ENCODE measurements at regions not wholly inside any gene's neighbourhood (a gene's known extent, or its start where the extent isn't known, plus 50 kb on each side); places are given as distances from the start of the nearest gene placed in this dataset.

DNA sequence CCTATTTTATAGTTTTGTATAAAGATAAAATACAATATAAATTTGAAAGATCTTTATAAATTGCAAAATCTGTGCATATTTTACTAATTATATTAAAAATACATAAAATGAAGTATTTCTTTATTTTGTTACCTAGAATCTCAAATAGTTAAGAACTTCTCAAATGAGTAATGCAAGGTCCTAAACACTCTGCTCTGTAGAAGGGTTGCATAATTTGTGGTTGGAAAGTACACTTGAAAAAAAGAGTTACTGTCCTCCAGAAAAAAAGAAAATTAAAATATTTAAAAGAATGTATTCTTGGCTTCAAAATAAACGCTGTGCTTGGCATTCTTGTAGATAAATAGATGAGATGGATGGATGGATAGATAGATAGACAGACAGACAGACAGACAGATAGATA, 428.8 kb upstream of the CDH6 start:
- DNase-seq (ENCODE audit: extremely low read depth, low read depth, low spot score), result no peak

- no peak for DNase-seq (ENCODE audit: extremely low read depth, low read depth, low spot score)
These were observed 433.8 kb upstream of the CDH6 start for GRCh38 chr5:30759731-30760130.

DNA sequence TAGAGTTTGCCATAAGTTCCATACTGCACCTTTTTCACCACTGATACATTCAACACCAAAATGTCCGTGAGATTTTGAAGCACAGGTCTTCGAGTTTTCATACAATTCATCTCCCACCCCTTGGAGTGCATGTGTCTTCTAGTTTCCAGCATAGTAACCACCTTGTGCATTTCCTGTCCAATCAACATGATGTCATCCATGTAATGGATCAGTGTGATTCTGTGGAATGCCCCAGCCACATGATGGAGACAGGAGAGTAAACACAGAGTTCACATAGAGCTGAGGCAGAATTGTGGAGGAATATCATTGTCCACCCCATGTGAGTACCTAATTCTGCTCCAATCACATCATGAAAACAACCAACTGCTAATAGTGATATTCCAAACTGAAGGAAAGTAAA, 441.5 kb upstream of the CDH6 start:
- DNase-seq (ENCODE audit: extremely low read depth, low read depth, low spot score), result no peak

- no peak for DNase-seq (ENCODE audit: extremely low read depth, low read depth, low spot score)
These were observed 443.5 kb upstream of the CDH6 start for GRCh38 chr5:30749971-30750370.

DNA sequence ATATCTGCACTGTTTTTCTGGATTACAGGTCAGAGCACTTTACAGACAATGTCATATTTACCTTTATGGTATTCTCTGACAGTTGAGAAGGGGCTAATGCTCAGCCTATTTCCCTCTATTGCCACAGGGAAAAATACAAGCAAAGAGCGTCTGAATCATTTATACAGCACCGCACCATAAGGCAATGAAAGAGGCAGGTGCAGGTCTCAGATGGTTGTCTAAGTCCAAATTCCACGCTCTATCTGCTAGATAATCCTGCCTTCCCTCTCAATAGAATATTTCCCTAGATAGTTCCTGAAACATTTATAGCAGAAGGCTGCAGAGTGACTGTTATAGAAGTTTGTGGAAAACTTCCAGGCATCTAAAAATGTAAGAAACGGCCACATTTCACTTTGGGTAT, 446.1 kb upstream of the CDH6 start:
- DNase-seq (ENCODE audit: extremely low read depth, low read depth, low spot score), result no peak

DNA sequence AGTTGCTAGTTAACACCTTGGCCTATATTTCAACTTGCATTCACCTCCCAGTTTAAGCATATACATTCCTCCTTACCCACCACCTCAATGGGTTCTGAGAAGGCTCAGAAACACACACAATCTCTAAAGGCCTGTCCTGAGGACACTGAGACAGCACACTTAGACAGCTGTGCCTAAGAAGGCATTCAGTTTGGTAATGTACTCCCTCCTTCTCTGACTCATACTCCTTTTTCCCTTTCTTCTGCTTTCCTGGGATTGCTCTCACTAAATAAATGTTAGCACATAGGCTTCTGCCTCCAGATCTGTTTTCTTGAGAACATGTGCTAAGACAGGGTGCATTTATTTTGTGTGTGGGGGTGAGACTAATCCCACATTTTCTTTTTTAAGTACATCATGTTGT, 456.8 kb upstream of the CDH6 start:
- no peak for DNase-seq (ENCODE audit: extremely low read depth, low read depth, low spot score)

- no peak for DNase-seq (ENCODE audit: extremely low read depth, low read depth, low spot score)
These were observed 459.4 kb upstream of the CDH6 start for GRCh38 chr5:30734118-30734517.

GRCh38 chr5:30725073-30725472, 468.4 kb upstream of the CDH6 start:
- DNase-seq (ENCODE audit: extremely low read depth, low read depth, low spot score), result no peak

- DNase-seq (ENCODE audit: extremely low read depth, low read depth, low spot score), result no peak
These were observed 495.3 kb upstream of the CDH6 start for GRCh38 chr5:30698217-30698616.

DNA sequence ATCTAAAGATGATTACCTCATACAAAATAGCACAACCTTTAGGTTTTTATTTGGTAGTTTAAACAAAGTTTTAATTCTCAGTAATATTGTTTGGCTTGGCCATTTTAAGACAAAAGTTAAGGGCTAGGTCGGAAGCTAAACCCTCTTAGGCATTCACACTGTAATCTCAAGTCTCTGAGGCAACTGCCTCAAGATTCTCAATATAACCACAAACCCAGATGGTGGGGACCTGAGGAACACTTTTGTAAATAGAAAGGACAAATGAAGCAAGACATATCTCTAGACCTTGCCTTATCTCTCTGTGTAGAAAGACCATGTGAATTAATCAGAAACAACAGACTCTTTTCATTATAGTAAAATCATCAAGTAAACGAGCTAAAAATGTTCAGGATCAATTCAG, 500.2 kb upstream of the CDH6 start:
- no peak for DNase-seq (ENCODE audit: extremely low read depth, low read depth, low spot score)

DNA sequence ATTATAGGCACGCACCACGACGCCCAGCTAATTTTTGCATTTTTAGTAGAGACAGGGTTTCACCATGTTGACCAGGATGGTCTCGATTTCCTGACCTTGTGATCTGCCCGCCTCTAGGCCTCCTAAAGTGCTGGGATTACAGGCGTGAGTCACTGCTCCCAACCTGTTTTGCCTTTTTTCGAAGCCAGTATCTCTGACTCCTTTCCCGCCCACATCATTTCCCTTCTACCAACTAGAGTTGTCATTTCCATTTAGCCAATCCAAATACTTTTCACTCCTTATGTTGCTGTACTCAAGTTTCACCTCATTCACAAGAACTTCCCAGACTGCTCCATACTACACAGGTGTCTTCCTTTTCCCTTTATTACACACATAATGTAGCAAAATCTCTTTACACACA, 502.6 kb upstream of the CDH6 start:
- DNase-seq (ENCODE audit: extremely low read depth, low read depth, low spot score), result no peak

DNA sequence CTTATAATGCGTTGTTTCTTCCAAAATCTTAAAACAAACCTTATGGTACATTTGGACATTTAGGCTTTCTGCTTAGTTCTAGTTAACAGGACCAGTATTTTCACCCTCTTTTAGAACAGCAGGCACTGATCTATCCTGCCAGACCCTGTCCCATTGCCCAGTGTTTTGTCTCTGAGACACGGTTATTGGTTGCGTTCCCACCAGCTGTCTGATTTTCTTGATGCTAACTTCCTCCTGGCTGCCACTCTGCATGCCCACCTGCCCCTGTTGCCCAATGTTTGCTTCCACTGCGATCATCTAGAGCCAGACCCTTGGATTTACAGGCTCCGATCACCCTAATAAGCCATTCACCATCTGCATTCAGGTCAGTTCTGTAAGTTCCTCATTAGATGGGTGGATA, 506.0 kb upstream of the CDH6 start:
- no peak for DNase-seq (ENCODE audit: extremely low read depth, low read depth, low spot score)

DNA sequence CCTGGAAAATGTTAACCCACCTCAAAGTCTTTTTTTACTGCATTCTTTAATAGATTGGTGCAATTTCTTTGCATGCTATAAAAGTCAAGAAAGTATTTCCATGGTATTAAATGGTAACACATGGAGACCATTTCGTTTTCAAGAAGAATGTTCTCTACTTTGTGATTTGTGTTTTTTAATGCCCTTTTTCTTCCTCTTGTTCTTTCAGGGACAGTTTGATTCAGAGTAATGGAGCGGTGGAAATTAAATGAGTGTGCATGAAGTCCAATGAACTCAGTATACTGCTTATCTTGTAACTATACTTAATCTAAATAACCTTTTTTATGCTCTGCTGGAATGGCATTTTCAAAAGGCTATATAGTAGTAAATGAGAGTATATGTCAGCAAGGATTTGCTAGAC, 507.0 kb upstream of the CDH6 start:
- no peak for DNase-seq (ENCODE audit: extremely low read depth, low read depth, low spot score)

DNA sequence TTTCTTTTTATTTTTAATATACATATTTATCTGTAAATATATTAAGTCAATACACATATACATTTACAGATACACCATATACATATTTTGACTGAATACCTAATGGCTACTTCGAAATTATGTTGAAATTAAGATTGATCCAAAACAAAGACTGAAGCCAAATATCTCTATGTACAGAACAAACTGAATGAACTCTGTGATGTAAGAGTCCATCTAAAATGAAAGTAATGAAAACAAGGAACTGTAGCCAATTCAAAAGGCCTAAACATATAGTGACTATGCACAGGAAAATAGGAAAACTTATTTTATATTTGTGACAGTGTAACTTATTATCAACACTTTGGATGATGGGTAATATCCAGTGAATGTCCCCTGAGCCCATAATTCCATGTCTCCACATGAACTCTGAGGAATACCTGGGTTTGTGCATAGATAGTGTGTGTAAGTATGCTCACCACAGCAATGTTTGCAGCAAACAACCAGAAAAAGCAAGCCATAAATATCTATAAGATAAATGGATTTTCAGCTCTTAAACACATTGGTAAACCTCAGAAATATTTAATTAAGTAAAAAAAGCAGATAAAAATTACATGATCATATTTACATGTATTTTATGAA, 517.2 kb upstream of the CDH6 start:
- DNase-seq (ENCODE audit: extremely low read depth, low read depth, low spot score), result no peak

- no peak for DNase-seq (ENCODE audit: extremely low read depth, low read depth, low spot score)
These were observed 526.2 kb upstream of the CDH6 start for GRCh38 chr5:30667293-30667692.

DNA sequence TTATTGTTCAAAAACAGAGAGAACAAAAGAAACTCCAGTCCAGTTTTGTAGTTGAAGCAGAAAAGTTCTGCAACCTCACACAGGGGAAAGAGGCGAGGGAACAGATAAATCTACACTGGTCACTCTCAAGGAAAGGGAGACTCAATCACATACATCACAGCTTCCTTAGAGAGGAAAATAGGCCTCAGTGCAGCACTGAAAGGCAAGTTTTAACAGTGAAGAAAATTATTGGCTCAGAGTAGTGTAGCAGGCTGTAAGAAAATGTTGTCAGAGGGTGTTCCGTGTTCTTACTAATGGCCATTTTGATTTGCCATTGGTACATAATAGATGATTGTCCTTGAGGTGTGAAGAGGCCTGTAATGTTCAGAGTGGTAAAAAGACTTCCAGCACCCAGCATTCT, 530.0 kb upstream of the CDH6 start:
- DNase-seq (ENCODE audit: extremely low read depth, low read depth, low spot score), result no peak

DNA sequence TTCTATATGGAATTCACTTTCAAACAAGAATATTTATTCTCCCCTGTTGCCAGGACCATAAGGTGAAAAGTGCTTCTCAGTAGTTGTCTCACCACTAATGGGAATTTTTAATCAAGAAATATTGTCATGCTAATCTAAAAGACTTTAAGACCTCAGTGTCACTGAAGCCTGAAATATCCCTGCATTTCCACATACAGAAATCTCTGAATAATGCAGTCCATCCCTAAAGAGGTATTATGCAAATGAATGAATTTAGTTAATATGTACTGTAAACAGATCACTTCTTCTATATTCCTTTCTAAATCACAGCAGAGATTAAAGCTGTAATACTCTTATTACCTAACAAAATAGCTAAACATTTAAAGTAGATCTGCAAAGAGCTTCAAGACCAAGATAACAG, 531.1 kb upstream of the CDH6 start:
- no peak for DNase-seq (ENCODE audit: extremely low read depth, low read depth, low spot score)

- DNase-seq (ENCODE audit: extremely low read depth, low read depth, low spot score), result no peak
These were observed 531.8 kb upstream of the CDH6 start for GRCh38 chr5:30661730-30662129.

DNA sequence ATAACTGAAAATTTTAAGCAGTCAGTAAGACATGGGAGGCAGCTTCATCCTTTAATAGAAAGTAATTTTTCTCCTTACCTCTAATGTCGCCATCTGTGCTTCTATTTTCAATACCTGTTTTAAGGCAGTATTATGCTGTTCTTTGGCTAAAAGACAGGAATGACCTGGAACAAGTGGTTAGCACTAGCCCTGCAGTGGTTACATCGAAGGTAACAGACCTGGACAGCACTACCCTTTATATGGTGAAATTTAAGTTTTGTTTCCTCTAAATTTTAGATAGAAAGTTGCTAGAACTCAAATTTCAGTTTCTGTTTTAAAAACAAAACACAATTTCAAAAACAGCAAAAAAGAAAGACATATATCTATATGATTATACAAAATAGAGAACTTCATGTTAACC, 534.1 kb upstream of the CDH6 start:
- DNase-seq (ENCODE audit: extremely low read depth, low read depth, low spot score), result no peak

DNA sequence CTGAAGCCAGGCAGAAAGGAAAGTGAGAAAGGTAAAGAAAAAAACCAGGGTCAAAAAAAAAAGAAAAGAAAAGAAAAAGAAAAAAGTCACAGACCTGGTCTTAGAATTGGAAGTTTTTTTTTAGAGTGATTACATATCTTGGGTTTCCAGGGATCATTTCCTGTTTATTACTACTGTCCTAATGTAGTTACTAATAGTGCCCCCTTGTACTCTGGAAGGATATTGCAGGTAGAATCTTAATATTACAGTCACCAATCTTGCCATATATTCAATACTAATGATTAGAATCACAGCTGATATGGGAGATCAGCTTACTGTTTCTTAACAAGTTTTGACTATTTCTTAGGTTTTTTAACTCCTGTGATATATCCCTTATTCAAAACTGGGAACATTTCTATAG, 543.2 kb upstream of the CDH6 start:
- DNase-seq (ENCODE audit: extremely low read depth, low read depth, low spot score), result no peak

DNA sequence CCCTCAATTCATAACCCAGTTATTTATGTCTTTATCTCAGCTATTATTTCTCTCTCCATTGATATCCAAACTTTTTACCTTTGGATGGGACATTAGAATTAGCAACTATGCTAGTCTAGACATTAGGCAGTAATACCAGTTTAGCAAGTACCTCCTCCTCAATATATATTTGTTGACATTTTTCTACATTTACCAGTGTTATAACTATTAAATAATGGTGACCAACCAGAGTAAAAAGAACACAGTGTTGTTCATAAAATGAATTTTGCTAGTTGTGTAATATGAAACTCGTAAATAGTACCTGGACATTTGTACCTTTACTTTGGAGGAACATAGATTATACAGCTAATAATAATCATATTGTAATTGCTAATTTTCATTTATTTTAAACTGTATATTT, 554.6 kb upstream of the CDH6 start:
- DNase-seq (ENCODE audit: extremely low read depth, low read depth, low spot score), result no peak

DNA sequence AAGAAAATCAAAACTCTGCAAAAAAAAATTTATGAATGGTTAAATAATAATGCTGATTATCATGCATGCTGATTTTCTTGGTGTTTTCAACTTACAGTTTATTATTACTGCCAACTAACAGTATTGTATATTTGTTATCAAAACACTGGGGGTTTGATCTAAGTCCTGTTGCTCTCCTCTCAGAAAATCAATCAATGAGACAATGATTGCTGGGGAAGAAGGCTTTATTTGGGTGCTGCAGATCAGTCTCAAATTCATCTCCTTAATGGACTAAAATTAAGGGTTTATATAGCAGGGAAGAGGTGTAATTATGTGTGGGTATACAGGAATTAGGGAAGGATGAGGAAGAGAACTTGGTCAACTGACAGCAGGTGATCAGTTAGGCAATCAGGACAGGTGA, 565.5 kb upstream of the CDH6 start:
- no peak for DNase-seq (ENCODE audit: extremely low read depth, low read depth, low spot score)

DNA sequence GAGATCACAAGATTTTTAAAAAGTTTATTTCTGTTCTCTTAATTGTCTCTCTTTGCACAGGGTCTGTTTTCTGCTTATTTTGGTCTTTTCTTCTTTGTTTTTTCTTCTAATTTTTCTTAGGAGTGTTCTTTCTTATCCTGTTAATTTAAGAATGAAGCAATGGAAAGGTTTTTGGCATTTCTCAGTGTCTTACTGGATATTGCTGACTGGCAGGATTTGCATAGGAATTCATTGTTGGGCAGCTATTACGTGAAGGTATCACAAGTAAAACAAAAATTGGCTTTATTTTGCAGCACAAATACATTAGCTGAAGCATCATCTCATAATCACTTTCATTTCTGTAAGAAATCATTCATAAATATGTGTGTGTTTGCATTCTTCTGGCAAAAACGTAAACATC, 566.9 kb upstream of the CDH6 start:
- DNase-seq (ENCODE audit: extremely low read depth, low read depth, low spot score), result no peak

Data from glomerular endothelial cell (primary cell).